Esophagus muscularis mucosa (tissue), 4 donors: ENCODE measurements at regions not wholly inside any gene's neighbourhood (a gene's known extent, or its start where the extent isn't known, plus 50 kb on each side); places are given as distances from the start of the nearest gene placed in this dataset.

Source experiments
- DNase-seq: peaks from one replicate; pipeline ENCODE4 v3.0.0-alpha.2; 2017; ENCODE audit errors: extremely low spot score
- H3K27ac ChIP-seq, 4 donors: fragments of 200-600 bp; sonication (generic); replicated peaks in 1 of 4; 1 replicate in 3 of 4; 2 replicates in 1 of 4; pipeline ENCODE4 v1.5.1; 2016 to 2019; ENCODE audit warnings: mild to moderate bottlenecking in 1 of 4
- H3K27me3 ChIP-seq, 4 donors: fragments of 200-600 bp; sonication (generic); one replicate each; pipeline versions ENCODE4 v1.5.1 to v1.6.0; 2016 to 2019
- H3K36me3 ChIP-seq, 4 donors: fragments of 200-600 bp; sonication (generic); one replicate each; pipeline ENCODE4 v1.5.1; 2016 to 2019
- H3K4me1 ChIP-seq, 4 donors: fragments of 200-600 bp; sonication (generic); one replicate each; pipeline ENCODE4 v1.5.1; 2016 to 2019
- H3K4me3 ChIP-seq, 4 donors: fragments of 200-600 bp; sonication (generic); 1 replicate in 2 of 4; 2 replicates in 2 of 4; pipeline ENCODE4 v1.5.1; 2016 to 2019; ENCODE audit warnings: mild to moderate bottlenecking in 4 of 4, moderate library complexity in 1 of 4
- H3K9me3 ChIP-seq, 4 donors: fragments of 200-600 bp; sonication (generic); 1 replicate in 3 of 4; 2 replicates in 1 of 4; pipeline ENCODE4 v1.5.1; 2016 to 2019
- EP300 ChIP-seq: sonication (generic); formaldehyde crosslinking; IDR thresholded peaks from one replicate; pipeline ENCODE4 v1.6.1; 2017; ENCODE audit warnings: antibody characterized with exemption
- POLR2A ChIP-seq: fragments of 450-650 bp; IDR thresholded peaks from one replicate; pipeline ENCODE4 v1.6.1; 2017; ENCODE audit warnings: antibody characterized with exemption, moderate library complexity, mild to moderate bottlenecking, low read depth
- POLR2AphosphoS5 ChIP-seq, 2 donors: sonication (generic); formaldehyde crosslinking; IDR thresholded peaks; one replicate each; pipeline ENCODE4 v1.6.1; 2017; ENCODE audit warnings: antibody characterized with exemption in 2 of 2
- WGBS: methylation state at CpG from one replicate; pipeline ENCODE4 v1.1.5; 2018; 5-methylcytosine and 5-hydroxymethylcytosine counted together
- intact Hi-C: fragments of 100-400 bp; cut with DNase I; formaldehyde crosslinking; loops from one replicate; pipeline ENCODE4 v1.15.1; 2023
- TF ChIP-seq, protein P1 (sequence below), 3 experiments: fragments of 200-600 bp in 2 of 3; fragments of 450-650 bp in 1 of 3; sonication (generic) in 2 of 3; IDR thresholded peaks; one replicate each; pipeline ENCODE4 v1.5.1; 2017 to 2019; ENCODE audit warnings: antibody characterized with exemption in 3 of 3, mild to moderate bottlenecking in 2 of 3, moderate library complexity in 1 of 3

DNA sequence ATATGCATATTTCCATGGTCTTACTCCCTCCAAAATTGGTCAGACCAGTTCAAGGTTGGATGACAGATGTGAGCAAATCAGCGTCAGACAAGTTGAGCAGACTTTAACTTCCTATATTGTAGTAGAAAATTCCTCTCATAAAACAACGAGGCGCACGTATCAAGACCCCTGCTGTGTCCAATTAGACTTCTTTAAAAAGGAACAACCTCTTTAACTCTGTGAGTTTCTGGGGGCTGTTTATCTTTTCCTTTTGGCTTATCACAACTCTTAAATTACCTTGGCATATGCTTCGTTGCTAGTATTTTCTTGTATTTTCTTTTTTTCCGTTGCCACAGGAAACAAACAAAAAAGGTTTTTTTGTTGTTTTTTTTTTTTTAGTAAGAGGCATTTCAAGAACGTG is 398.2 kb upstream of the WWC1 start:
- 75% methylated on average over 7 of the region's 7 CpGs for WGBS

DNA sequence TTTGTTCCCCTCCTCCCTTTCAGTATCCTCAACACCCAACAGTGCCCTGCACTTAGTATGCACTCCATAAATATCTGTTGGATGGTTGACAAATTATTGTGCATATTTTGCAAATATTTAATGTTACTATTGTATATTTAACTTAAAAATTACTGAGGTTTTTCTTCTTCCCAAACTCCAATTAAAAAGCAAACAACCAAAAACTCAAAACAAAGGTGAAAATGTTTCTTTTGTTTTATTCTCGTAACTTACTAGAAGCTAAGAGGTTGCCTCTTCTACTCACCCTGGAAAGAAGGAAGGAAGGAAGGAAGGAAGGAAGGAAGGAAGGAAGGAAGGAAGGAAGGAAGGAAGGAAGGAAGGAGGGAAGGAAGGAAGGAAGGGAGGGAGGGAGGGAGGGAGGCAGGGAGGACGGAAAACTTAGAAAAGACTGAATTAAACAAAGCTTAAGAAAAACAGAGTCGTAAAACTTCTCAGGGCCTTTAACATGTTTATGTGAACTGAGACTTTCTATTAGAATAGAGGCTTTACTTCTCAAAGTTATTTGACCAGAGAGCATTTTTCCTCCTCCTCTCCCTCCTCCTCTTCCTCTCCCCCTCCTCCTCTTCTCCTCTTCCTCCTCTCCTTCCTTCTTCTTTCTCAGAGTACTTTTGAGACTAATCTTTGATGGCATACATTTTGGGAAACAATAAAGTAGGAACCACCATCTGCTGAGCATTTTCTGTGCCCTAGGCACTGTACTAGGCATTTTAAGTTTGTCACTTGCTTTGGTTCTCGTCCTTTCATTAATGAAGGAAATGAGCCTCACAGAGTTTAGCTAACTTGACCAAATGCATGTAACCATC is 396.6 kb upstream of the WWC1 start:
- WGBS, result 79% methylated on average over 4 of the region's 4 CpGs
- Histone ChIP-seq H3K4me3 (no peak overlapping the region), H3K9me3 (no peaks in the 10 kb centered on the region), H3K4me1 (no peaks in the 10 kb centered on the region), H3K36me3 (no peaks in the 10 kb centered on the region), H3K27ac (no peak overlapping the region), H3K27me3 (no peaks in the 10 kb centered on the region)
- no peak for DNase-seq
- intact Hi-C loops, result no loop called here
- TF ChIP-seq POLR2A (no peak), EP300 (no peak), POLR2AphosphoS5 (IDR thresholded peaks at IDR 0.05) (no peak)
- TF ChIP-seq, protein P1, sequence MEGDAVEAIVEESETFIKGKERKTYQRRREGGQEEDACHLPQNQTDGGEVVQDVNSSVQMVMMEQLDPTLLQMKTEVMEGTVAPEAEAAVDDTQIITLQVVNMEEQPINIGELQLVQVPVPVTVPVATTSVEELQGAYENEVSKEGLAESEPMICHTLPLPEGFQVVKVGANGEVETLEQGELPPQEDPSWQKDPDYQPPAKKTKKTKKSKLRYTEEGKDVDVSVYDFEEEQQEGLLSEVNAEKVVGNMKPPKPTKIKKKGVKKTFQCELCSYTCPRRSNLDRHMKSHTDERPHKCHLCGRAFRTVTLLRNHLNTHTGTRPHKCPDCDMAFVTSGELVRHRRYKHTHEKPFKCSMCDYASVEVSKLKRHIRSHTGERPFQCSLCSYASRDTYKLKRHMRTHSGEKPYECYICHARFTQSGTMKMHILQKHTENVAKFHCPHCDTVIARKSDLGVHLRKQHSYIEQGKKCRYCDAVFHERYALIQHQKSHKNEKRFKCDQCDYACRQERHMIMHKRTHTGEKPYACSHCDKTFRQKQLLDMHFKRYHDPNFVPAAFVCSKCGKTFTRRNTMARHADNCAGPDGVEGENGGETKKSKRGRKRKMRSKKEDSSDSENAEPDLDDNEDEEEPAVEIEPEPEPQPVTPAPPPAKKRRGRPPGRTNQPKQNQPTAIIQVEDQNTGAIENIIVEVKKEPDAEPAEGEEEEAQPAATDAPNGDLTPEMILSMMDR (IDR thresholded peaks at IDR 0.05), result no peak

More for the DNA sequence above, 398.2 kb upstream of the WWC1 start:
- intact Hi-C loops, result no loop called here
- H3K9me3 ChIP-seq, result no peaks in the 10 kb centered on the region
- H3K4me3 ChIP-seq, result no peak overlapping the region
- TF ChIP-seq, protein P1 (IDR thresholded peaks at IDR 0.05), result no peak
- TF ChIP-seq EP300 (no peak), POLR2AphosphoS5 (IDR thresholded peaks at IDR 0.05) (no peak)
- no peaks in the 10 kb centered on the region for H3K4me1 ChIP-seq
- no peak overlapping the region for H3K27ac ChIP-seq
- no peak for DNase-seq
- H3K27me3 ChIP-seq, result no peaks in the 10 kb centered on the region
- H3K36me3 ChIP-seq, result no peaks in the 10 kb centered on the region

DNA sequence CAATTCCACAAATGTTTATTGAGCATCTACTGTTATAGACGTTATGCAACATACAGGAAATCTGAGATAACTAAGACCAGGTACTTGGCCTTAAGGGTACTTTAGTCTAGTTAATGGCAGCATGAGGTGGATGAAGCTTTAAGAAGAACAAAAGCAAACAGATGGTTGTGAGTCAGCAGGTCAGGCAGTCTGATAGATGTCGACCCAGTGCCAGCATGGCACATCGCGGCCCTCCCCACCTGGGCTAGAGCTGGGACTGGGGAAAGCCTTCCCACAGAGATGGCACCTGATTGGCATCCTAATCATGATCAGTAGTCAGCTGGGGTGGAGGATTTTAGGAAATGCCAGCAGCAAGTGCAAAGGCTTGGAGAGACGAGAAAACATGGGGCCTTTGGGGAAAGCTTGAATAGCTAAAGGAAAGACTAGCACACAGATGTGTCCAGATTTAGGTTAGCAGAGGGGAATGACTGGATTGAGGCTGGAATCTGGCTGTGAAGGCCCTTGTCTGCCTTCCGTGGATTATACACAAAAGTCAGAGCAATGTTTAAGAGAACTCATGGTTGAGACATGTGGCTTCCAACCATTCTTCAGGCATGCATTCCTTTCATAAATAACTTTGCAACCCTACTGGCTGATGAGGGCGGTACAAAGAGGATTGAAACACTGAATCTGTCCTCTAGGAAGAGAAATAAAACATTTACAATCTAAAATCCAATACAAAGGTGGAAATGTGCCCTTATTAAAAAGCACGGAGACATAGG is 395.4 kb upstream of the WWC1 start:
- H3K27me3 ChIP-seq, result no peaks in the 10 kb centered on the region
- DNase-seq, result no peak
- H3K27ac ChIP-seq, result no peak overlapping the region
- no peaks in the 10 kb centered on the region for H3K4me1 ChIP-seq
- 85% methylated on average over 8 of the region's 8 CpGs for WGBS
- intact Hi-C loops, result no loop called here
- H3K36me3 ChIP-seq, result no peaks in the 10 kb centered on the region
- TF ChIP-seq POLR2A, result no peak
- no peak for TF ChIP-seq POLR2AphosphoS5 (IDR thresholded peaks at IDR 0.05)
- TF ChIP-seq, protein P1 (IDR thresholded peaks at IDR 0.05), result no peak
- no peak for TF ChIP-seq EP300
- H3K4me3 ChIP-seq, result no peak overlapping the region
- H3K9me3 ChIP-seq, result no peaks in the 10 kb centered on the region

DNA sequence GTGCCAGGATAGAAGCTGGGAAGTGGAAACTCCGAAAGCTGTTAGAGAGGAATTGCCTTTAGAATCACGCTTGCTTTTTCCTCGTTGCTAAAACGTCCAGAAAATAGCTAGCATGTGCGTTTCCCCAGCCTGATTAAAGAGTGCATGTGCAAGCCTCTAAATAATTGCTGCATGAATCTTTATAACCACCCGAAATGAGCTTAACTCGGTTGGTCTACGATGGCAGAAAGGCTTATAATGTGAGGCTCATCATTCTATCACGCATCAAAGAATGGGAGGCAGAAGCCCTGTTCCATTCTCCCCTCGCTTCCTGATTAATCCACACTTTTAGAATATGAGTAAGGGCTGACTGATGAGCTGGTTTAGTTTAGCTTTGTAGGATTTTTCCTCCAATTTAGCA is 394.6 kb upstream of the WWC1 start:
- Histone ChIP-seq H3K4me3 (no peak overlapping the region), H3K4me1 (no peaks in the 10 kb centered on the region), H3K9me3 (no peaks in the 10 kb centered on the region), H3K27ac (no peak overlapping the region), H3K36me3 (no peaks in the 10 kb centered on the region), H3K27me3 (no peaks in the 10 kb centered on the region)
- WGBS, result 87% methylated on average over 10 of the region's 10 CpGs
- TF ChIP-seq POLR2A (no peak), EP300 (no peak), POLR2AphosphoS5 (IDR thresholded peaks at IDR 0.05) (no peak)
- TF ChIP-seq, protein P1 (IDR thresholded peaks at IDR 0.05), result no peak
- DNase-seq, result no peak
- intact Hi-C loops, result no loop called here
